GM06990 (cell line): ENCODE measurements at regions not wholly inside any gene's neighbourhood (a gene's known extent, or its start where the extent isn't known, plus 50 kb on each side); places are given as distances from the start of the nearest gene placed in this dataset.

Experiments
- DNase-seq: peaks from one replicate; pipeline ENCODE4 v3.0.0-alpha.2; 2011; ENCODE audit not compliant: insufficient read length; ENCODE audit errors: extremely low read depth
- H3K27me3 ChIP-seq: replicated peaks from 2 replicates; pipeline ENCODE4 v1.6.0; 2011; ENCODE audit warnings: low read length; ENCODE audit not compliant: control insufficient read depth, insufficient read depth
- H3K36me3 ChIP-seq: 2 replicates; pipeline ENCODE4 v1.5.1; 2011; ENCODE audit warnings: low read length; ENCODE audit not compliant: control insufficient read depth, insufficient read depth
- H3K4me3 ChIP-seq: replicated peaks from 2 replicates; pipeline ENCODE4 v1.5.1; 2011; ENCODE audit warnings: low read depth, mild to moderate bottlenecking, control low read depth, low read length
- CTCF ChIP-seq: IDR thresholded peaks from 2 replicates; pipeline ENCODE4 v1.5.1; 2011; ENCODE audit warnings: low read length, control low read depth, mild to moderate bottlenecking, inconsistent platforms; ENCODE audit not compliant: insufficient read depth, poor library complexity, severe bottlenecking

GRCh38 chr17:55668312-55668920, 54.2 kb downstream of the TMEM100 start:
- Histone ChIP-seq H3K4me3 (no peak overlapping the region), H3K27me3 (no peaks in the 10 kb centered on the region), H3K36me3 (no peaks in the 10 kb centered on the region)
- no peak for DNase-seq
- no peak for TF ChIP-seq CTCF

- no peak for TF ChIP-seq CTCF
- no peak for DNase-seq
- no peaks in the 10 kb centered on the region for H3K36me3 ChIP-seq
- H3K27me3 ChIP-seq, result no peaks in the 10 kb centered on the region
- no peak overlapping the region for H3K4me3 ChIP-seq
Observed at GRCh38 chr17:55666806-55667205, 55.9 kb downstream of the TMEM100 start.

- peak; percentile 7 for DNase-seq
- H3K27me3 ChIP-seq, result no peaks in the 10 kb centered on the region
Observed at GRCh38 chr17:55664287-55664686, 58.4 kb downstream of the TMEM100 start.

GRCh38 chr17:55663400-55663799, 59.3 kb downstream of the TMEM100 start:
- TF ChIP-seq CTCF, result no peak
- Histone ChIP-seq H3K4me3 (no peak overlapping the region), H3K36me3 (no peaks in the 10 kb centered on the region), H3K27me3 (no peaks in the 10 kb centered on the region)
- DNase-seq, result no peak

More at GRCh38 chr17:55664287-55664686, 58.4 kb downstream of the TMEM100 start:
- Histone ChIP-seq H3K36me3 (no peaks in the 10 kb centered on the region), H3K4me3 (no peak overlapping the region)
- no peak for TF ChIP-seq CTCF

- no peaks in the 10 kb centered on the region for H3K36me3 ChIP-seq
- TF ChIP-seq CTCF, result no peak
- H3K4me3 ChIP-seq, result no peak overlapping the region
- no peaks in the 10 kb centered on the region for H3K27me3 ChIP-seq
- DNase-seq, result no peak
Observed at GRCh38 chr17:55661963-55662834, 60.5 kb downstream of the TMEM100 start.
